Mesenteric fat pad (tissue), 1 donor: ENCODE measurements at regions not wholly inside any gene's neighbourhood (a gene's known extent, or its start where the extent isn't known, plus 50 kb on each side); places are given as distances from the start of the nearest gene placed in this dataset.

Experiments
- DNase-seq: peaks from one replicate; pipeline ENCODE4 v3.0.0-alpha.2; 2020; ENCODE audit warnings: low spot score
- donor health status: DM: yes; HTN: yes; CAD: no.

DNA sequence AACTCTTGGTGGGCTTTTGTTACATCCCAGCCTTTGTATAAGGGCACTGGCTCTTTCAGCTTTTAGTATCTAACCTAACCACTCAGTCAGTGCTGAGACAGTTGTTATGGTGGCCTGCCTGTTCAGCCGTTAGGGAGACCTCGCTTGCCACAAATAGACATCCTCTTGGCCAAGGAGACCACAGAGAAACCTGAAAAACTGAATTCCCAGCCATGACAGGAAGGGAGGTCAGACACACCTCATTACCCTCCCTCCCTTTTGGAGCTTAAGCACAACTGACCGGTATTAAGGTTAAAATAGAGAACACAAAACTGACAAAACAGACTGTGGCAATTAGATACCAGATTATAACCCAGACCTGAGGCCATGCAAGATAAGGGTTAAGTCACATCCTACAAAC lies 1639.3 kb downstream of the RPA4 start:
- no peak for DNase-seq

DNA sequence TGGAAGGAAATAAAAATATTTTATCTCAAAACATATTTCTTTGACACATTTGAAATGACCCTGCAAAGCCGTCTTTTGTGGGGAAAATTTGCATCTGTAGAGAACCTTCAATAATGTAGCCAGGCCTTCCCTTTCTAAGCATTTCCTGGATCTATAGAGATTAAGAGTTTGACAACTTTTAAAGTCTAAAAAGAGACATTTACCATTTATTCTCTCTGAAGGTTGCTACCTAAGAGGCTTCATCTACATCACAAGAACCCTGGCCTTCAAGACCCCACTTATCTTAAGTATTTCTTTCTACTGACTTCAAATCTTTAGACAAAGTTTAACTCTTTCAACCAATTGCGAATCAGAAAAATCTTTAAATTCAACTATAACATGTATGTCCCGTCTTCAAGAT lies 1639.8 kb downstream of the RPA4 start:
- no peak for DNase-seq

DNA sequence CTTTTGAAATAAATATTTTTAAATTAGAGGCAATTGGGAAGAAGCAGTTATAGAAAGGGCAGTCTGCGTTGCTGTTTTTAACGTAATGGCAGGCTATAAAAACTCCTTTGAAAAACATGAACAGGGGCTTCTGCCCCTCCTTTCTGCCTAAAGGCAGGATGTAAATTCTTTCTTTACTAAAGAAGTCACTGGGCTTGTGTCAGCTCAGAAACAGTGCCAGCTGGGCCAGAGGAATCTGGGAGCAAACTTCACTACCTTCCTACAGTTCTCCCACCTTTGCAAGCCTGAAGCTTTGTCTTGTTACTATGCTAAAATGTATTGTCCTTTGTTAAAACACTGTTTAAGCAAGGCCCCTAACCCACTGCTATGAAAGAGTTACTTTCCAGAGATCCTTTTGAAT lies 1664.8 kb downstream of the RPA4 start:
- no peak for DNase-seq

- no peak for DNase-seq
Observed at GRCh38 chrX:98568795-98569194, 1685.1 kb downstream of the RPA4 start.

DNA sequence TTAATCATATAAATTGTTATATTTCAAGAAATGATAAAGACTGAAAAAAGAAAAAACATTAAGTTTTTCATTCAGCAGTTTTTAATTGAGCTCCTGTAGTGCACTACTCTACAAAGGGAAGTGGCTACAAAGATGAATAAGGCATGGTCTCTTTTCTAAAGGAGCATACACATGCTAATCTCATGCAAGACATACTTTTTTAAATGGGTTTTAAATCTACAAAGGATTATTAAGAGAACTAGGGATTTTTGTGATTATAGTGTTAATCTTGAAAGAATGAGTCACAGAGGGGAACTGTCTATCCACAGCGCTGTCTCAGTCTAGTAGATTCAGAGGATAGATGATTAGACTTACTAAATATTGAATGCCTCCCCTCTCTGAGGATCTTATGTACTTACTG lies 1722.2 kb downstream of the RPA4 start:
- DNase-seq = no peak

DNA sequence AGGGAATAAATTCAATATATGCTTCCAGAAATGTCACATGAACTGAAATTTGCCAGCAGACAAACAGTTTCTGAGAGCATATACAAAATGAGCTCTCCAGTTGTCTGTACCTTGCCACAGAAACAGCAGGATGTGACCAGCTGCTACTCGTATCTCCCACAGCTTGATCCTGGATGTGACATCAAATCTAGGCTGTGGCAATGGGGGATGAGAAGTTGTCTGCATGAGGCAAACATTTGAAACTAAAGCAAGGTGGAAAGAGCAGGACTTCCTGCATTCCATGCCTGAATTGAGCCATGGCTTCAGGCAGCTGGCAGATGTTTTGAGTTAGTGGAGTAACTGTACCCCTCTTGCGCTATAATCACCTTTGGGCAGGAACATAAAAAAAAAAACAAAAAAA lies 1724.0 kb downstream of the RPA4 start:
- DNase-seq = no peak

- no peak for DNase-seq
Observed at GRCh38 chrX:98627645-98628044, 1743.9 kb downstream of the RPA4 start.

DNA sequence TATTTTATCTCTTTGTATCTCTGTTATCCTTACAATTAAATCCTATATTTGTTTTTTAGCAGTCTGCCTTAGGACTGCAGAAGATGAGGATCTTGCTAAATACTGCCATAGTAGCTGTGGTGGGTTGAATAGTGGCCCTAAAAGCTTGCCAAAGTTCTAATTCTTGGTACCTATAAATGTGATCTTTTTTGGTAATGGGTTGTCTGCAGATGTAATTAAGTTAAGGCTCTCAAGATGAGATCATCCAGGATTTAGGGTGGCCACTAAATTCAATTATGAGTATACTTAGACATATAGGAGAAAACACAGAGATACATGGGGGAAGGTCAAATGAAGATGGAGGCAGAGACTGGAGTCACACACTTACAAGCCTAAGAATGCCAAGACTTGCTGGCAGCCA lies 1753.7 kb downstream of the RPA4 start:
- no peak for DNase-seq

GRCh38 chrX:98646351-98646750 lies 1762.6 kb downstream of the RPA4 start:
- no peak for DNase-seq

- no peak for DNase-seq
Observed at GRCh38 chrX:98654565-98654964, 1755.5 kb downstream of the PCDH19 start.
